Omental fat pad (tissue), 3 donors: ENCODE measurements at regions not wholly inside any gene's neighbourhood (a gene's known extent, or its start where the extent isn't known, plus 50 kb on each side); places are given as distances from the start of the nearest gene placed in this dataset.
"Not testable (repeated sequence)": the region's sequence is repeated elsewhere in the genome, so short reads cannot be mapped to it uniquely, and the experiment has no call there.

Experiments
- ATAC-seq: fragments of 150-250 bp; one replicate; pipeline ENCODE4 v1.9.1; 2016; ENCODE audit warnings: mild to moderate bottlenecking, moderate library complexity; ENCODE audit not compliant: low FRiP score
- DNase-seq: peaks from one replicate; pipeline ENCODE4 v3.0.0-alpha.2; 2019; ENCODE audit warnings: low spot score
- TF ChIP-seq, protein P1 (sequence below), 3 donors: fragments of 450-650 bp; IDR thresholded peaks; one replicate each; pipeline ENCODE4 v1.5.1; 2016 to 2017; ENCODE audit warnings: antibody characterized with exemption in 3 of 3, mild to moderate bottlenecking in 3 of 3, moderate library complexity in 2 of 3

DNA sequence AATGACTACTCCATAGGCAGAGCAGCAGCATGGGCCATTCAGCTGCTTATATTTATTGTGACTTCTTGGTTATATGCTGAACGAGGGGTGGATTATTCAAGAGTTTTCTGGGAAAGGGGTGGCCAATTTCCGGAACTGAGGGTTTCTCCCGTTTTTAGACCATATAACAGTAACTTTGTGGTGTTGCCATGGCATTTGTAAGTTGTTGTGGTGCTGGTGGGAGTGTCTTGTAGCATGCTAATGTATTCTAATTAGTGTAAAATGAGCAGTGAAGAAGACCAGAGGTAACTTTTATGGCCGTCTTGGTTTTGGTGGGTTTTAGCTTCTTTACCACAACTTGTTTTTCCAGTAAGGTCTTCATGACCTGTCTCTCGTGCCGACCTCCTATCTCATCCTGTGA lies 139.6 kb downstream of the KLF6 start:
- DNase-seq (no peak), ATAC-seq (no peak)
- TF ChIP-seq, protein P1, sequence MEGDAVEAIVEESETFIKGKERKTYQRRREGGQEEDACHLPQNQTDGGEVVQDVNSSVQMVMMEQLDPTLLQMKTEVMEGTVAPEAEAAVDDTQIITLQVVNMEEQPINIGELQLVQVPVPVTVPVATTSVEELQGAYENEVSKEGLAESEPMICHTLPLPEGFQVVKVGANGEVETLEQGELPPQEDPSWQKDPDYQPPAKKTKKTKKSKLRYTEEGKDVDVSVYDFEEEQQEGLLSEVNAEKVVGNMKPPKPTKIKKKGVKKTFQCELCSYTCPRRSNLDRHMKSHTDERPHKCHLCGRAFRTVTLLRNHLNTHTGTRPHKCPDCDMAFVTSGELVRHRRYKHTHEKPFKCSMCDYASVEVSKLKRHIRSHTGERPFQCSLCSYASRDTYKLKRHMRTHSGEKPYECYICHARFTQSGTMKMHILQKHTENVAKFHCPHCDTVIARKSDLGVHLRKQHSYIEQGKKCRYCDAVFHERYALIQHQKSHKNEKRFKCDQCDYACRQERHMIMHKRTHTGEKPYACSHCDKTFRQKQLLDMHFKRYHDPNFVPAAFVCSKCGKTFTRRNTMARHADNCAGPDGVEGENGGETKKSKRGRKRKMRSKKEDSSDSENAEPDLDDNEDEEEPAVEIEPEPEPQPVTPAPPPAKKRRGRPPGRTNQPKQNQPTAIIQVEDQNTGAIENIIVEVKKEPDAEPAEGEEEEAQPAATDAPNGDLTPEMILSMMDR (IDR thresholded peaks at IDR 0.05): no peak

DNA sequence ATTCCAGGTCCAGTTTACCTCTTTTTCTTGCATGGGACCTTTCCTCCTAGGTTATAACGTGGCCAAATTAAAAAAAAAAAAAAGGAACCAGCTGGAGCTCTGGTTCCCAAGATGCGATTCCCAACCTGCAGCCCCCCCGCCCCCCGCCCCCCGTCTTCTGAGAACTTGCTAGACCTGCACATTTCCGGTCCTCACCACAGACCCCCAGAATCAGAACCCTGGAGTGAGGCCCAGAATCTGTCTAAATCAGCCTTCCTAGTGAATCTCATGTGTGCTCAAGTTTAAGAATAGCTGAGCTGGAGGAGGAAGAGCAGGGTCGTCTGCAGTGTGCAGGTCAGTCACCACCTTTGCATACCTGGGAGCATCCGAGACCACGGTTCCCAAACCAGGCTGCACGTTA lies 144.2 kb downstream of the KLF6 start:
- DNase-seq: no peak
- TF ChIP-seq, protein P1 (IDR thresholded peaks at IDR 0.05): no peak
- ATAC-seq: no peak

DNA sequence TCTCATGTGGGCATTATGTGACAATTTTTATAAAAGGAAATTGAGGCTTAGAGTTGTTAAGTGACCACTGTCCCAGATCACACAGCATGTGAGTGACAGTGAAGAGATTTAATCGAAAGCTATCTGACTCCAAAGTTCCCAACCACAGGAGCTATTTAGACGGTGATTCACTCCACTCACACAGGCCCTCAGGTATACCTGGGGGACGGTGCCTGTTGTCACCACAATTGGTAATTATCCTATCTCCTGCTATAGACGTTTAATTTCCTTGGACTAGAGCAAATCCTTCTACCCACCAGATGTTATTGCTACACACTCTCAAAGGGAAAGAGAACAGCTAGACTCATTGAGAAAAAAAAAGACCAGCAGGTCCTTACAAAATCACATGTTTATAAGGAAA lies 145.5 kb downstream of the KLF6 start:
- TF ChIP-seq, protein P1 (IDR thresholded peaks at IDR 0.05): no peak
- ATAC-seq (no peak), DNase-seq (no peak)

DNA sequence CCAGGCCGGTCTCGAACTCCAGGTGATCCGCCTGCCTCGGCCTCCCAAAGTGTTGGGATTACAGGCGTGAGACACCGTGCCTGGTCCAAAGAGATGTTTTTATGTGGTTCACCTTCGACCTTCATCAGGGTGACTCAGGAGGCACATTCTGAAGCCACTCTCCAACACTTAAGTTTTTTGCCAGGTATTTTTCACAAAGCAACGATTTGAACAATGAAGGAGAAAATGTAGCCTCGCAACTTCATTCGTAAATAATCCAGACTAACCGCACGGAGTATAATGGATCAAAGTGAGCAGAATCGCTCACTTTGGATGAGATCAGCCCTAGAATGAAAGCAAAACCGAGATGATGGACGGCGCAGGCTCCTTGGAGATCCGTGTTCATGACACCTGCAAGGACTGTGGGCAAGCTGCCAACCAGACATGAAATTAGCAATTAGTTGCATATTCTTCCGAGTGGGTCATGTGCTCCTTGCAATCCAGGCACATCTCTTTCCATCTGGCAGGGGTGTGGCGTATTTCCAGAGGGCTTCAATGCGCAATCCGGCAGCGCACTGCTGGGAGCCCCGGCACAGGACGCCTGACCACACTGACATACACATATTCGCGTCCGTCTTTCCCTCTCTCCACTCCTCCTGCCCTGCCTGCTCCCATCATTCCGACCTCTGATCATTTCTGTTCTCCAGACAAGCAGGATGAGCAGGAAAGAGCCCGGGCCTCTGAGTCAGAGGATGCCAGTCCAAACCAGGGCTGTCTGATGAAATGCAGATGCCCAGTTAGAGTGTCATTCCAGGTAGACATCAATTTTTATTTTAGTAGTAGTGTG lies 148.4 kb downstream of the KLF6 start:
- no peak for DNase-seq

DNA sequence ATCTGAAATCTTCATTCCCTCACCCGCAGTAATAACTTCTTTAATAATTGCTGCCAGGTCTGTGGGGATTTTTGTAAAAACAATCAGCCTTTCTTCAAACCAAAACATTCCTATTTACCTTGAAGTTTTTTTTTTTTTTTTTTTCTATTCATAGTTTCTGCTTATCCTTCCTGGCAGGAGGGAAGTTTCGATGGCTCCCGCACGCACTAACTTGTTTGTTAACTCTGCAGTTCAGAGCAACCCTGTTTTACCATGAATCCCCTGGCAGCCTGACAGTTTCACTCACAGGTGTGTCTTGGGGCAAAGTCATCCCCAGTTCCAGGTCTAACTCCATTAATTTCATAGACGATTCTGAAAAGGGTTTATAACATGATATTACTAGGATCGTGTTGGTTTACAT lies 149.3 kb downstream of the KLF6 start:
- TF ChIP-seq, protein P1 (IDR thresholded peaks at IDR 0.05): no peak
- ATAC-seq (no peak), DNase-seq (no peak)

More for the DNA sequence above, 148.4 kb downstream of the KLF6 start:
- ATAC-seq: no peak
- TF ChIP-seq, protein P1 (IDR thresholded peaks at IDR 0.05): no peak

DNA sequence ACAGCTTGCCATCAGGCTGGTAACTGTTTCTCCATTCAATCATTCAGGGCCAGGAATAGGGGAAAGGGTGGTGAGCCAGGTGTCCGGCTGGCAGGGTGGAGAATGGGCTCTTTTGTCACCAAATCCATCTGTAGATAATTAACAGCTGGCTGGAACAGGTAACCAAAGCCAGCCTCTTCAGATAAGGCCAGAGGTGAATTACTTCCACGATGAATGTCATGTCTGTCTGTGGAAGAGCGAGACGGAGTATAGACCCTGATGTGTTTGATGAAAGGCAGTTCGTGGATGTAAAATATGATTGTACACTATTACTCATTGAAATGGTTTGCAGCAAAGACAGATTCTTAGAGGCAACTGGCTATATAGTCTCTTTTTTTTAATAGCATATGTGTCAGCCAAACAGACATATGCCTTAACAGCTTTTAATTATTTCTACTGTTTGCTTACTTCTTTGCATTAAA lies 149.8 kb downstream of the KLF6 start:
- TF ChIP-seq, protein P1 (IDR thresholded peaks at IDR 0.05): no peak
- DNase-seq: no peak
- no peak for ATAC-seq

DNA sequence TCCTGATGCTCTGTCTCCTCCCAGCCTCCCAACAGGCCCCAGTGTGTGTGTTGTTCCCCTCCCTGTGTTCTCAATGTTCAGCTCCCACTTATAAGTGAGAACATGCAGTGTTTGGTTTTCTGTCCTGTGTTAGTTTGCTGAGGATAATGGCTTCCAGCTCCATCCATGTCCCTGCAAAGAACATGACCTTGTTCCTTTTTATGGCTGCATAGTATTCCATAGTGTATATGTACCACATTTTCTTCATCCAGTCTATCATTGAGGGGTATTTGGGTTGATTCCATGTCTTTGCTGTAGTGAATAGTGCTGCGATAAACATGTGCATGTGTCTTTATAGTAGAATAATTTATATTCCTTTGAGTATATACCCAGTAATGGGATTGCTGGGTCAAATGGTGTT lies 150.4 kb downstream of the KLF6 start:
- not testable (repeated sequence) for ATAC-seq, DNase-seq
